Dermis blood vessel endothelial cell (primary cell): ENCODE measurements at regions not wholly inside any gene's neighbourhood (a gene's known extent, or its start where the extent isn't known, plus 50 kb on each side); places are given as distances from the start of the nearest gene placed in this dataset.
A peak's percentile ranks its signal among the peaks of the same experiment; 100 is the strongest.
"Not testable (repeated sequence)": the region's sequence is repeated elsewhere in the genome, so short reads cannot be mapped to it uniquely, and the experiment has no call there.

Experiments
- DNase-seq: peaks from one replicate; pipeline ENCODE4 v3.0.0; 2010

DNA sequence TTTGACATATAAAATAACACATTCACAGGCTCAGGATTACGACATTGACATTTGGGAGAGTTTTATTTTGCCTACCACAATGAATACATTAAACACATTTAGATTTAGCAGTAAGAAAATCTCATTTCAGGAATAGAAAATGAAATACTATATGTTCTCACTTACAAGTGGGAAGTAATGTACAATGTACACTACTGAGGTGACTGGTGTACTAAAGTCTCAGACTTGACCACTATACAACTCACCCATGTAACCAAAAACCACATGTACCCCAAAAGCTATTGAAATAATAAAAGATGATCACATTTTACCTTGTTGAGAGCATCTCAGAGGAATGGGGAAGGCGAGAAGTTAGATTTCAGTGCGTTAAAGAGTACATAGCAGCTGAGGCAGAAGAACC lies 1202.4 kb upstream of the SEMA6A start:
- no peak for DNase-seq

DNA sequence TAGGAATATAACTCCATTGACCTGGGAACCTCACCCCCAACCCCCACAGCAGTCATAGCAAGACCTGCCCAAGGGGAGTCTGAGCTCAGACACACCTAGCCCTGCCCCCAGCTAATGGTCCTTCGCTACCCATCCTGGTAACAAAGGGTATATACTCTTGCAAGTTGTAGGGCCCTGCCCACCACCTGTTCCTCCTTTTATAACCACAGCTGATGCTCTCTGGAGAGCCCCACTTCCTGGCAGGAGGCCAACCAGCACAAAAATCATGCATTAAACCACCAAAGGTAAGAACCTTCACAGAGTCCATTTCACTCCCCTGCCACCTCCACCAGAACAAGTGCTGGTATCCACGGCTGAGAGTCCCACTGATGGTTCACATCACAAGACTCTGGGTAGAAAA lies 1195.3 kb upstream of the SEMA6A start:
- no peak for DNase-seq

DNA sequence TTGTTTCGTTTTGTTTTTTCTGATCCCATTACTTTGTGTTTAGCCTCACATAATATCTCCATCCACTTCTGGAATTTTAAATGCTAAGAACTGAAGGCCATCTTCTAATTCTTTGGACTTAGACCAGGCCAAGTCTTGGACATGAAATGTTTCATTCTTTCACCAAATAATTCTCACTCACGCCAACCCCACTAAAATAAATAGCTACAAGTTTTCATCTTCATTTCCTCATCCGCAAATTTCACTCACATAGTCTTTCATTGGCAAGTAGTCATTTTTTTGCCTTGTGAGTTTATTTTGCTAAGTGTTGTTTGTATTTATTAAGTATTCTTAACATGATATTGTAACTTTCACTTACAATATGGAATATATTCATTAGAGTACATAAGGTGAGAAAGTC lies 1188.6 kb upstream of the SEMA6A start:
- DNase-seq = no peak

DNA sequence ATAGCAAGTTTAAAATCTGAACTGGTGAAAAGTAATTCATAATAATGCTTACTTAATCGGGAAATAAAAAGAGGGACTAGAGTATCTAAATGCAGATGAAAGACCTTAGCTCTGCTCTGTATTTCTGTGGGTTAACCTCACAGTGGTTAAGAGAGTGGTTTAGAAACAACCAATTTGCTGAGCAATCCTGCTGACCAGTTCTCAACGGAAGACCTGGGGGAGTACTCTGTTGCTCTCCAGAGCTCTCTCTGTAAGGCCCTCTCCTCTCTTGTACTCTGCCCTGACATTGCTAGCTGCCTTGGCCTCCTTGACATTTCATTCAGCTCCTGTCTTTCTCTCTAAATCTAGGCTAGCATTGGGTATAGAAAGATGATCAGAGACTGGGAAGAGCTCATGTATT lies 1186.6 kb upstream of the SEMA6A start:
- DNase-seq = no peak

- no peak for DNase-seq
These were observed 1185.4 kb upstream of the SEMA6A start for GRCh38 chr5:117759849-117760499.

DNA sequence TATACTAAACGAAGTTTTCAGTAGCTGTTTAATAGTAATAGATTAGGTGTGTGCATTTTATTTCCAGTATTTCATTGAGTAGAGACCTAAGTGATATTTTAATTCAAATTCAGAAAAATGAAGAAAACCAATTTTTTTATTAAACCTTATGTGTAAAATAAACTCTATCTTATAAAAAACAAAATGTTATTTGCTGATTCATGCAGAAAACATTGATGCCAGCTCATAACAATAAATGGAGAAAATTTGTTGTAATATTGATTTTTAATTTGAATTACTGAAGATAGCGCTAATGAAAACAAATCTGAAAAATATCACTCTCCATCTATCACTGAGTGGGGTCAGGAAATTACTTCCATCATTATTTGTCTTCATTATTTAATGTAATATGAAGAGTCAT lies 1177.8 kb upstream of the SEMA6A start:
- no peak for DNase-seq

DNA sequence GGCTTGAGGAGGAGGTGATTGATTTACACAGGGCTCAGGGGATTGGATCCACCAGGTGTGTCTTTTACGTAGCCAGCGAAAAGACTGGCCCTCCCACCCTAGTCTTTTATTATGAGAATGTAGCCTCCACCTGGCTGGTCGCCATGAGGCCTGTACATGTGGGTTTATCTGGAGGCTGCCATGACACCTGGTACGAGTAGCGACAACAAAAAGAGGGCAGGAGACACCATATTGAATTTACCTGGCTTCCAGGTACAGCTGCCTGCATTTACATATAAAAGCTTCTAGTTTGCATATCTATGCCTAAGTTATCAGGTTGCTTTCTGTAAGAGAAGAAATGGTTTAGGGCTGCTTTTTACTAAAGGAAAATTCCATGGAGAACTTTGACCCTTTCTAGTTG lies 1173.7 kb upstream of the SEMA6A start:
- no peak for DNase-seq

DNA sequence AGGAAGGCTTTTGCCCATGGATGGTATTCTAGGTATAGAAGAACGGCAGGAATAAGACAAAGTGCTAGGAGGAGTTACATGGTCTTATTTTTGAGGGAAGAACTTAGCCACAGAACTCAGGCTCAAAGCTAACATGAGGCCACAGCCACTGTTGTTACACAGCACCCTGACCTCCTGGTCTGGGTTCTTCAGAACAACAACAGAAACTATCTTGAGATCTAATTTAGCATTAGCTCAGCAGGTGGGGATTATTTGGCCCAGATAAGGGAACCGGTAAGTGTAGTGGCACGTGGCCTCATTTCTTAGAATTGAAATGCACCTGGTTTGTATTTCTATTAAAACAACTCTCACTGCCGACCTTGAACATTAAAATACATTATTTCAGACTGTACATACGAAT lies 1168.7 kb upstream of the SEMA6A start:
- no peak for DNase-seq

DNA sequence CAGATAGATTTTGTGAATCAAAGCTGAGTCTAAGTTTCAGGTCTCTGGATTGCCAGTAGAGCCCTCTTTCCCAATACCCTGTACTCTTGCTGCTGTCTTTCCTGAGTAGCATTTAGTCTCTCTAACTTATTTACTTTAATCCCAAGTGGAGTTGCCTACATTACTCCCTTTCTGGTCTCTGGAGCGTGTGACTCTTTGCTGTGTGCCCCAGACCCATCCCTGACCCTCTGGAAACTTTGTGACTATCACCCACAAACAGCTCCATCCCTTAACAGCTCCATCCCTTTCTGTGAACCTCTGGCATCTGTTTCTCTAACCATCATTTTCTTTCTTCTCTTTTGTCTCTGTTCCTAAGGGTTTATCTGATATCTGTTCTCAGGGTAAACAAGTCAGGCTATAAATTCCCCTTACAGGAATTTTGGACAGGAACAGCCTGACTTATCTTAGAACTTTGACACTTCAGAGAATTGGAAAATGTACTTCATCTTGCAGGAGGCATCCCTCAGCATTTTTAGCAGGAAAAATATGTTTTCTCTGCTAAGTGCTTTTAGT lies 1167.1 kb upstream of the SEMA6A start:
- no peak for DNase-seq

DNA sequence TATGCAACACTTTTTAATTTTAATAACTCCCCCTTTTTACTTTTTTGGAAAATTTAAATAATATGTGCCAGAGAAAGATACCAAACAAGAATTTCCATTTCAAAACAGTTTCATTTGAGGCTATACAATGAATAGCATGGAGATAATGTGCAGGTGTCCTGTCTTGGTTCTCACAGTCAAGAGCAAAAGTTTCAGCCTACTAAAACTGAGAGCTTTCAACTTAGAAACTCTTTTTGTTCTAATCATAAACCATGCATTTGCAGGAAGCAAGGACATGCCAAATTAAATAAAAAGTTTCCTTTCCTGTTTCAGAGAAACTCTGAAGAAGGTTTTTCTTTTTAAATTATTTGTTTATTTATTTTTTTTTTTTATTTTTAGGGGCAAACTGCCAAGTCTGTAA lies 1165.6 kb upstream of the SEMA6A start:
- no peak for DNase-seq

- DNase-seq = no peak
These were observed 1163.9 kb upstream of the SEMA6A start for GRCh38 chr5:117738571-117738970.

DNA sequence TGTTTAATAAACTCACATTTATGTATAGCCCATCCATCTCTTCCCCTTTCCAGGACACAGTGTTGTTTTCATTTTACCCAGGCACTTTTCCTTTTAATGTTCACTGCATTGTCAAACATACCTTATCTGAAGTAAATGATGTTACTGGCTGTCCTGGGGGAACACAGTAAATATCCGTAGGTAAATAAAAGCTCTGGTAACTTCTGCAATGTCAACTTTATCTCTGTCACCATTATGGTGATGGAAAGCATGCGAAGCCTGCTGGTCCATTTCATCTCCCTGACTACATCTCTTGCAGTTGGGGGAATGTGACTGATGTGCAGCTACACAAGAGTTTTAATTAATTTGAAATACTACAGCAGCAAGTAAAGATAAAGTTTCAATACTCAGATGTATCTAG lies 1162.1 kb upstream of the SEMA6A start:
- no peak for DNase-seq

DNA sequence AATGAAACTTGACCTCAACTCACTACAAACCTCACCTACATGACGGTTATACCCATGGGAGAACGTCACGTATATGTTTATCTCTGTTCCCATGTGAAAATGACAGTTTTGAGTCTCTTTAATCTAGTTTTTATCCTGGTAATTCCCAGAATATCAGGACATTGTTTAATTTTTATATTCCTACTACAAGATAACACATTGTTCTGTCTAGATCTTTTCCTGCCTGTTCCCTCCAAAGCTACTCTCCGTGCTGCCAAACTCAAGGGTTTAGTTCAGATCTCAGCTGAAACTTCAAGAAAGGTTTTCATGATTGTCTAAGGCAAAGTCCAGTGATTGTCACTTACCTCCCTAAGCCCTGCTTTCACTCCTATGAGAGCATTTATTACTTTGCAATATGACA lies 1159.4 kb upstream of the SEMA6A start:
- no peak for DNase-seq

GRCh38 chr5:117733051-117733450 lies 1158.4 kb upstream of the SEMA6A start:
- no peak for DNase-seq

GRCh38 chr5:117732264-117732663 lies 1157.6 kb upstream of the SEMA6A start:
- DNase-seq = no peak

DNA sequence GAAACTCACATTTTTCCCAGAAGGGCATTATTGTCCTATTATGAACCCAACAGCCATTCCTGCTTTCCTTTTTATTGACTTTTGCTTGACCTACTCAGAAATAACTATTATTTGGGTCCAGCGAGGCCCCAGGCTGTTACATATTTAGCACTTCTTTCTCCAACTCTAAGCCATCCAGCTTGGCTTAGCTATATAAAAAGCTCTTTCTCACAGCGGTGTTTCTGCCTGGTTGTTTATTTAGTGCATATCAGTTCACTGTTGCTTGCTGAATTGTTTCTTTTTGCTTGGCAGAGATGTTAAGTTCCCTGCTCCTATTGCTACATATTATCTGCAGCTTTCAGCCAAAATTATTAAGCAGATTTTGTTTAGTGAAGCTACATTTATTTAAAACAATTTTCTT lies 1156.8 kb upstream of the SEMA6A start:
- no peak for DNase-seq

DNA sequence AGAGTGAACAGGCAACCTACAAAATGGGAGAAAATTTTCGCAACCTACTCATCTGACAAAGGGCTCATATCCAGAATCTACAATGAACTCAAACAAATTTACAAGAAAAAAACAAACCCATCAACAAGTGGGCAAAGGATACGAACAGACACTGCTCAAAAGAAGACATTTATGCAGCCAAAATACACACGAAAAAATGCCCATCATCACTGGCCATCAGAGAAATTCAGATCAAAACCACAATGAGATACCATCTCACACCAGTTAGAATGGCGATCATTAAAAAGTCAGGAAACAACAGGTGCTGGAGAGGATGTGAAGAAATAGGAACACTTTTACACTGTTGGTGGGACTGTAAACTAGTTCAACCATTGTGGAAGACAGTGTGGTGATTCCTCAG lies 1146.2 kb upstream of the SEMA6A start:
- not testable (repeated sequence) for DNase-seq

DNA sequence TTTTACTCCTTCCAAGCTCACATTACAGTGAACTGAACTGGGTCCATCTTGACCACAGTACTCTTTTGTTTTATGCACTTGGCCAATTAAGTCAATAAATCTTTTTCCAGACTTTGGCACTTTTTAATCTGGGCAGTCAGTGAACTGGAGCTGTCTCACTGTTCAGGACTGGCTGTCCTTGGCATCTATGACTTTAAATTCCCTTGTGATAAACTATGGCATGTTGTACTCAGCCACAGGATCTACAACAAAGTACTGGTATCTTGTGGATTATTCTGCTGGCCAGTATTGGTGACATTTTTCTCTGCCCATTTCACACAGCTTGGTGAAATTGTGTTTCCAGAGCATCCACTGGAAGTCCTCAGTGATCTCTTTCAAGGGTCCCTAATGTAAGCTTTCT lies 1144.8 kb upstream of the SEMA6A start:
- DNase-seq = no peak

DNA sequence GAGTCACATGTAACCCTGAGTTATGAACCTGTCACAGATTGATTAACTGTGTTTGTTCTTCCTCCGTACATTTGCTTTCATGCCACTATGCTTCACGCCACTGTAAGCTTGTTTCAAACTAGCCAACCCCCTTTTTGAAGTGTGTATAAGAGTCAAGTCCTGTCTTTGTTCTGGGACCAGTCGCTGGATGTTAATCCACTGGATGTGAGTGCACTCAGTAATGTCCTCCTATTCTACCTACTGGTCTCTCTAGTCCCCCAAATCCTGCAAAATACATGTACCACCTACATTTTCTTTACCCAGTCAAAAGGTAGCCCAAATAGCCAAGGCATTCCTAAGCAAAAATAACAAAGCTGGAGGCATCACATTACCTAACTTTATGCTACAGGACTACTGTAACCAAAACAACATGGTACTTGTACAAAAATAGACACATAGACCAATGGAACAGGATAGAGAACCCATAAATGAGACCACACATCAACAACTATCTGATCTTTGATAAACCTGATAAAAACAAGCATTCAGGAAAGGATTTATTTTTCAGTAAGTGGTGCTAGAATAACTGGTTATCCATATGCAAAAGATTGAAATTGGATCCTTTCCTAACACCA lies 1139.1 kb upstream of the SEMA6A start:
- peak; percentile 2 for DNase-seq

DNA sequence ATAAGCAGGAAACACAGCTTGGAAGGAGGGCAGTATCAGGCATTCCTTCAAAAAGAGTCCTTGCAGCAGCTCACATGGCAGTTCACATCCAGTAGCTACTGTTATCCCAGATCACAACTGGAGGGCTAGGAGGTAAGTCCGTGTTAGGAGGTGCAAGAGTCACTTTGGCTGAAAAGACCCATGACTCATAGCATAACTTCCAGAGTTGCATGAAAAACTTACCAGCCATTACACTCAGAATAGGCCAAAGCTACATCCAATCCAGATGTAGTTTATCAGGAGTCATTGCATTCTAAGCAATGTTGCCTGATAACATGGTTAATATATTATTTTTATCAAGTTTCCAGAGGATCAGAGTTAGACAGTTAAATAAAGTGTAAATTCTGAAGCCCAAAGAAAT lies 1126.4 kb upstream of the SEMA6A start:
- DNase-seq = no peak

- no peak for DNase-seq
These were observed 1118.0 kb upstream of the SEMA6A start for GRCh38 chr5:117692606-117693005.

- no peak for DNase-seq
These were observed 1116.7 kb upstream of the SEMA6A start for GRCh38 chr5:117691081-117691870.

GRCh38 chr5:117690612-117691011 lies 1116.0 kb upstream of the SEMA6A start:
- no peak for DNase-seq

- DNase-seq = no peak
These were observed 1112.3 kb upstream of the SEMA6A start for GRCh38 chr5:117686926-117687325.
